ENCODE measurements at regions not wholly inside any gene's neighbourhood (a gene's known extent, or its start where the extent isn't known, plus 50 kb on each side); places are given as distances from the start of the nearest gene placed in this dataset.

GRCh38 chr1:68974447-68974846 lies 477.6 kb upstream of the DEPDC1 start:
- TF ChIP-seq CTCF (IDR thresholded peaks at IDR 0.05; ENCODE audit: low read depth, low read length, missing input control) (no peak), REST (IDR thresholded peaks at IDR 0.05) (no peak), RAD21 (IDR thresholded peaks at IDR 0.05) (no peak), MAX (IDR thresholded peaks at IDR 0.05) (no peak), YY1 (IDR thresholded peaks at IDR 0.05) (no peak), ATF3 (IDR thresholded peaks at IDR 0.05) (no peak), EGR1 (IDR thresholded peaks at IDR 0.05; ENCODE audit: low read depth in 2 of 2) (no peak), FOXA1 (IDR thresholded peaks at IDR 0.05) (no peak), GABPA (IDR thresholded peaks at IDR 0.05 in 1 of 2, conservative IDR thresholded peaks at IDR 0.05 in 1 of 2) (no peak), TAF1 (conservative IDR thresholded peaks at IDR 0.05) (no peak)
